Urothelium cell line (cell line): ENCODE measurements at regions not wholly inside any gene's neighbourhood (a gene's known extent, or its start where the extent isn't known, plus 50 kb on each side); places are given as distances from the start of the nearest gene placed in this dataset.
A peak's percentile ranks its signal among the peaks of the same experiment; 100 is the strongest.
"Not testable (repeated sequence)": the region's sequence is repeated elsewhere in the genome, so short reads cannot be mapped to it uniquely, and the experiment has no call there.

Source experiments
- DNase-seq: peaks from one replicate; pipeline ENCODE4 v3.0.0; 2011; ENCODE audit warnings: low spot score, mixed read lengths
- FAIRE-seq: peaks from 2 replicates; lab custom pipeline; 2011; peaks lifted over from hg19 to GRCh38; lab: Jason Lieb, UNC

DNA sequence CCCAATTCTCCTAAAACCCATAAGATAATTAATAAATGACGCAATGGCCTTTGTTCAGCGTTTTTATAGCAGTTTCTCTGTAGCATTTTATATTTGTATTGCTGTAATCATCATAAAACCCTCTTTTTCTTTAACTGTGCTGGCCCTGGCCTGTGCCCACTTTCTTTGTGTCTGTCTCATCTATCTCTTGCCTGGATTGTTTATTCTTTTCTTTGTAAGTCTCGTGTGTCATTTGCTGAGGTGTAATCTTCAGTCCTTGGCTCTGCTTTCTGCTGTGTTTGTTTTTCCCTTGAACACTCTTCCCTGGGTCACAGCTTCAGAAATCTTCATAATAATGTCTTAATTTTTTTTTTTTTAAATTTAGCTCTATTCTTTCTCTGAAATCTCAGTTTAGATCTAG is 525.8 kb upstream of the LINC00305 start:
- DNase-seq = no peak

GRCh38 chr18:64671293-64671692 is 522.4 kb upstream of the LINC00305 start:
- not testable (repeated sequence) for FAIRE-seq, DNase-seq

More for the DNA sequence above, 525.8 kb upstream of the LINC00305 start:
- FAIRE-seq = no peak

- DNase-seq = no peak
Observed at GRCh38 chr18:64668461-64668962, 519.6 kb upstream of the LINC00305 start.

DNA sequence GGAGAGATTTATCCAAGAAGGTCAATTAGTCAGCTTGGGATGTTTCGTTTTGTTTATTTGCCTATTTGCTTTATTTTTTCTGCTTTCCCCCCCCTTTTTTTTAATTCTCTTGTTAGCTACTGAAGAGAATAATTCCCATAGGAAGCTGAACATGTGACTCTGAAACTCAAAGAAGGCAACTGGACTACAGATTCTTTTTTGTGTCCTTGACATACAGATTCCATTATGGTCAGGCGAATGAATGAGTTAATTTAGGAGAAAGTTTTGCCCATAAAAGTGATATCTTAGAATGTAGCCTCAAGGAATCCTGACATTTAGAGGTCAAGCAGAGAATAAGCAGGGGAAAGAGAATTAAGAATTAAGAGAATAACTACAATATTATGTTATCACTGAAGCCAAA is 514.2 kb upstream of the LINC00305 start:
- FAIRE-seq (no peak), DNase-seq (no peak)

More at GRCh38 chr18:64668461-64668962, 519.6 kb upstream of the LINC00305 start:
- no peak for FAIRE-seq

GRCh38 chr18:64659196-64659595 is 510.3 kb upstream of the LINC00305 start:
- DNase-seq (no peak), FAIRE-seq (no peak)

DNA sequence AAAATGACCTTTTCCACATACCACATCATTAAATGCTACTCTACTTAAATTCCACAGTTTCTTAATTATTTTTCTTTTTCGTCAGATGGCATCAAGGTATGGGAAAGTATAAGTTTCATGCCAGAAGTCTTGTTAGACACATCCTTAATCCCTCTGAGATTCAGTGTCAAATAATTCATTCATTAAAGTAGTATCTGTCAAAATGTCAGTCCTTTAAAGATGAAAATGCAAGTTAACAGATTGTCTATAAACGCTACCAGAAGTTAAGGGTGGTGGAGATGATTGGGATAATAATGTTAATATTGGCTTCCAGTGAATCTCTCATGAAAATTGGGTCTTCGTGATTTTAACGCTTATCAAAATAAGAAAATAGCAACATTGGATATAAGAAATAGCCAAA is 504.2 kb upstream of the LINC00305 start:
- DNase-seq = no peak
- FAIRE-seq = no peak

DNA sequence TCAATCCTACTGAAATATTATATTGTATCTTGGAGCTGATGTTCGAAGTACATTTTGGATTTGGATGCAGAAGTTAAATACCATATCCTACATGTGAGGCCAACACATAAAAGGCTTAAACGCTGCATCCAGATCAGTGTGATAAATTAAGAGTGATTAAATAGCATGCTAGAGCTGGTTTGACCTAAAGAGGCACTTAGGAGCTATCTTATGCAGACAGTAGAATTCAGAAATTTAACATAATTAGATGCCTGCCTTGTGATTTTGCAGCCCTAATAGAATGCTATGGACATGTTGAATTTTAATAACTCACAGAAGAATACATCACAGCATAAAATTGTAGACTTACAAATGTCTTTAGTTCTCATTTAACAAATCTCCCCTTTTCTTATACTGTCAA is 501.2 kb upstream of the LINC00305 start:
- FAIRE-seq = no peak

GRCh38 chr18:64645753-64646152 is 496.9 kb upstream of the LINC00305 start:
- DNase-seq (no peak), FAIRE-seq (no peak)

More for the DNA sequence above, 501.2 kb upstream of the LINC00305 start:
- DNase-seq = no peak

DNA sequence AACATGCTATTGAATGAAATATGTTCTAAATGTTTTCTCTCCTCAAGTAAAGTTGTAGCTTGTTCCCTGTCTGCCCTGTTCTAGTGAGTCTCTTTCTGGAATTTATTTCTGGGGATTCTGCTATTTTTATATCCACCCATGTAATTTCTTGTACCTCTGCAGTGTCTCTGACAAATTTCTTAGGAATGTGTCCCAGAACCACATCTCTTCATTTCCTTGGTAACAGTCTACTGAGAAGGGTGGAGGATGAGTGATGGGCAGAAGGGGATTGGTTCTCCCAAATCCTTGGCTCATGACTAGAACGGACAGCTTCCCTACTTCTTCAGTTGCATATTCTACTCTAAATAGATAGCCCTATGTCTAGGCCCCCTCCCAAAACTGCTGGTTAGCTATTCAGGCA is 490.6 kb upstream of the LINC00305 start:
- FAIRE-seq (no peak), DNase-seq (peak; percentile 54)

- no peak for DNase-seq
Observed at GRCh38 chr18:64620971-64621560, 472.2 kb upstream of the LINC00305 start.

DNA sequence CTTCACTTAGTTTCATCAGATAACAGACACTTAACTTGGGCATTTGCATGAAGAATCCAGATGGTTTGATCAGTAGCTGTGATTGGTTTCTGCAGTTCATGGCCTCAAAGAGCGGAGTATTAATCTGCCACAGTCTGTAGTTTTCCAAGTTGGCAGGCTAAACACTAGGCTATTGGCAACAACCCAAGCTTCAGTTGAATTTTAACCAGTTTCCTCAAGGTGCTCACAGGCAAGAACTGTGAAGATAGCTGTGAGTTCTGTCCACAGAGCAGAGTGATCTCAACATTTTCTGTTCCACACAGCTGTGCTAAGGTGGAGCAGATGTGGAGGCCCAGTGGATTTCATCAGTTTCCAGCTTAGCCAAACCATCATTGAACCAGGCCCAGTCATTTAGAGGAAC is 469.5 kb upstream of the LINC00305 start:
- DNase-seq = no peak
- no peak for FAIRE-seq

More at GRCh38 chr18:64620971-64621560, 472.2 kb upstream of the LINC00305 start:
- FAIRE-seq = no peak

- no peak for DNase-seq
- no peak for FAIRE-seq
Observed at GRCh38 chr18:64615021-64615420, 466.1 kb upstream of the LINC00305 start.

DNA sequence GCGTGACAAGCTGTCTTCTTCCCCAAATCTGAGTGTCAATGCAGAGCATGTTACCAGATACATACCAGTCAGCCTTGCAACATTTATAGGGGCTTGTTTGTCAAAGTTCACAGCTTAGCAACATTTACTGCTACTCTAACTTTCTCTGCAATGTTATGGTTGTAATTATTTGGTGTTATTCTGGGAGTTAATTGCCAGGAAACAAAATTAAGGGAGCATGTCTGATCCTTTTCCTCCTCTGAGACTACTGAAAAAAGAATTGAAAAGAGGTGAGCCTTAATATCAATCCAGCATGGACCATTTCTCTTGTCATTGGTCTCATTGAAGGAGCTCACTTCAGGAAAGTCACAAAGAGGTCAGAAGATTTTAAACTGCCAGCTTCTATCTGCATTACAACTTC is 465.6 kb upstream of the LINC00305 start:
- DNase-seq (no peak), FAIRE-seq (no peak)

GRCh38 chr18:64592246-64592645 is 443.4 kb upstream of the LINC00305 start:
- no peak for FAIRE-seq

GRCh38 chr18:64589000-64589399 is 440.1 kb upstream of the LINC00305 start:
- FAIRE-seq (no peak), DNase-seq (no peak)

More at GRCh38 chr18:64592246-64592645, 443.4 kb upstream of the LINC00305 start:
- no peak for DNase-seq

DNA sequence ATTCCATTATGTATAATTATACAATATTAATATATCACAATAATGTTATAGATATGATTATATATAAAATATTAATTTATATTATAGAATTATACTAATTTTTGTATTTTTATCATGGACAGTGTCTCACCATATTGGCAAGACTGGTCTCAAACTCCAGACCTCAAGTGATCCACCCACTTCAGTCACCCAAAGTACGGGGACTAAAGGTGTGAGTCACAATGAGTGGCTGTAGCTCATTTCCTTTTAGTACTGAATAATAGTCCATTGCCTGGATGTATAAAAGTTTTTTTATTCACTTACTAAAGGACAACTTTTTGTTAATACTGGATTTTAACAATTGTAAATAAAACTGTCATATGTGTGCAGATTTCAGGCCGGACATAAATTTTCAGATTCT is 417.6 kb upstream of the LINC00305 start:
- FAIRE-seq (no peak), DNase-seq (no peak)

DNA sequence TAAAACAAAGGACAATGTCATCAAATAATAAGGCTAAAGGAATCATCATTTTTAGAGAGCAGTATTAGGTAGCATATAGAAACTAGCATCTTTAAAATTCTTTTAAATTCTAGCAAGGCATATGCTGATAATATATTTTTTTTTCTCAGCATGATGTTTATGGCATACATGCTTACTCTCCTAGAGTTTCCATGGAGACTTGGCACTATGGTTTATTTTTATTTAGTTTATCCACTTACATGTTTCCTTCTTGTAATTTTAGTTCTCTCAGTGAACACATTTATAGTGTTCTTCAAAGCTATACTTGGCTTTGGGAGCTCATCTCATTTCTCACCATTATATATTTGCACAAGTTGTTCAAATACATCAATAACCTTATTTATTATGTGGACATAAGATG is 413.8 kb upstream of the LINC00305 start:
- DNase-seq = no peak
- FAIRE-seq = no peak

GRCh38 chr18:64546451-64546850 is 397.6 kb upstream of the LINC00305 start:
- no peak for DNase-seq
- FAIRE-seq = no peak

- DNase-seq (no peak), FAIRE-seq (no peak)
Observed at GRCh38 chr18:64539847-64540246, 391.0 kb upstream of the LINC00305 start.

DNA sequence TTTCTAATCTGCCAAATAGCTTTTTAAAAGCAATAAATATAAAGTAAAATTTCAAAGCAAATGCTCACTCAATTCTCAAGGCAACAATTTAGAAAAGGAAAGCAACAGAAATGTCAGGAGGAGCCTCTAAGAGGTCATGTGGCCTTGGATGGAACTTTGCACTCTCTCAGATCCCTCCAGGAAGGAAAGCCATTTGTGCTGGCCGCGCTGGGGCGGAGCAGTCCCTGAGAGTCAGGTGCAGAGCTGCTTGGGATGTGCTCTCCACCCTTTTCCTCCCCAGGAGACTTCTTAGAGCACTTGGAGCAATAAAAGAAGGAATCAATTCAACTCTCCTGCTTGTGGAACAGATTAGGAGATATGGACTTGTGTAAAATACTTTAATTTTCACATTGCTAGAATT is 379.8 kb upstream of the LINC00305 start:
- FAIRE-seq (no peak), DNase-seq (no peak)

- DNase-seq = no peak
- FAIRE-seq = no peak
Observed at GRCh38 chr18:64519201-64519600, 370.3 kb upstream of the LINC00305 start.

GRCh38 chr18:64518191-64518590 is 369.3 kb upstream of the LINC00305 start:
- DNase-seq = no peak
- FAIRE-seq = no peak

DNA sequence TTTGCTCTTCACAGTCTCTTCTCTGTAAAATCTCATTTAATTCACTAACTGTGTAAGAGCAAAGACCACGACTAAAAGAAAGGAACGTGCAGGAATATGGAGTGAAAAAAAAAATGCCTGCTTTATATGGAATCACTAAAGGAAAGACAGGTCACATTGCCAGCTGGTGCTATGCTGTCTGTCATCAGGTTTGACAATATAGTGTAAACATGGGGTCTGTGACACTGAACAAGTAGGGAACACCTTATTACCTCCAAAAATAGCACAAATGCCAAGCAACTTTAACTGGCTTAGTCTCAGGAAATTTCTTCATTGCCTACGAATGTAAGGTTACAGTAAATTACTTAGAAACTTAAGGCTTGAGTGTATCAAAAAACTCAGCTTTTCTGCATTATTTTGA is 364.5 kb upstream of the LINC00305 start:
- DNase-seq (no peak), FAIRE-seq (no peak)
